ENCODE measurements at regions not wholly inside any gene's neighbourhood (a gene's known extent, or its start where the extent isn't known, plus 50 kb on each side); places are given as distances from the start of the nearest gene placed in this dataset.

DNA sequence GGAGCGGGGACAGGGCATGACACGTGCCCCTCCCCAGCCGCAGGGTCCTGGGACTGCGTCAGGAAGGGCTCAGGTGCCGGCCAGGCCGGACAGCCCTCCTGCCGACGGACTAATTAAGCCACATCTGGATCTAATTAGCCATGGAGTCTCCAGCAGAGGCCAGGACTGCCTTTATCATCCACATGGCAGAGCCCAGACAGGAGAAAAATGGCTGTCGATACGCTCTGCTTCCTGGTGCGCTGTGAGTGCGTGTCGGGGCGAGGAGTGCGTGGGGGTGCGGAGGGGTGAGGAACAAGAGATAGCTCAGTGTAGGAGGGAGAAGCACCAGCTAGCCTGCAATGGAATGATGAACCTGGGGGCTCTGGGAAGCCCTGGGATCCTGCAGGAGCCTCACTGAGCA, 218.8 kb downstream of the IRF8 start:
- DNase-seq (ENCODE audit: low spot score in 2 of 2), result peak in 1 of 2 donors; percentile 16
- Histone ChIP-seq H3K4me3 (no peak overlapping the region), H3K9me3 (no peaks in the 10 kb centered on the region), H3K4me1 (no peaks in the 10 kb centered on the region), H3K27ac (no peak overlapping the region), H3K27me3 (peaks cover 63% of the 10 kb centered on the region), H3K36me3 (no peaks in the 10 kb centered on the region)
- WGBS, result 73% methylated on average over 16 of the region's 16 CpGs
- TF ChIP-seq EP300 (IDR thresholded peaks at IDR 0.05), result no peak
- no peak for TF ChIP-seq CTCF (IDR thresholded peaks at IDR 0.05)
- TF ChIP-seq POLR2AphosphoS5 (IDR thresholded peaks at IDR 0.05), result no peak
- TF ChIP-seq POLR2A (IDR thresholded peaks at IDR 0.05), result no peak

GRCh38 chr16:86118467-86119307, 219.7 kb downstream of the IRF8 start:
- Histone ChIP-seq H3K27ac (no peak overlapping the region), H3K27me3 (peaks cover 72% of the 10 kb centered on the region), H3K4me3 (no peak overlapping the region), H3K4me1 (no peaks in the 10 kb centered on the region), H3K9me3 (no peaks in the 10 kb centered on the region), H3K36me3 (no peaks in the 10 kb centered on the region)
- TF ChIP-seq POLR2AphosphoS5 (IDR thresholded peaks at IDR 0.05), result no peak
- no peak for TF ChIP-seq CTCF (IDR thresholded peaks at IDR 0.05)
- no peak for TF ChIP-seq EP300 (IDR thresholded peaks at IDR 0.05)
- no peak for TF ChIP-seq POLR2A (IDR thresholded peaks at IDR 0.05)
- DNase-seq (ENCODE audit: low spot score in 2 of 2), result peak in 1 of 2 donors; percentile 38
- WGBS, result 62% methylated on average over 12 of the region's 12 CpGs

GRCh38 chr16:86120201-86121192, 221.5 kb downstream of the IRF8 start:
- Histone ChIP-seq H3K27me3 (peaks cover 80% of the 10 kb centered on the region), H3K36me3 (no peaks in the 10 kb centered on the region), H3K9me3 (no peaks in the 10 kb centered on the region), H3K4me1 (no peaks in the 10 kb centered on the region), H3K4me3 (no peak overlapping the region), H3K27ac (no peak overlapping the region)
- TF ChIP-seq EP300 (IDR thresholded peaks at IDR 0.05) (no peak), CTCF (IDR thresholded peaks at IDR 0.05) (no peak), POLR2AphosphoS5 (IDR thresholded peaks at IDR 0.05) (no peak), POLR2A (IDR thresholded peaks at IDR 0.05) (no peak)
- peak in 1 of 2 donors; percentile 18 for DNase-seq (ENCODE audit: low spot score in 2 of 2)
- WGBS, result 50% methylated on average over 8 of the region's 8 CpGs

DNA sequence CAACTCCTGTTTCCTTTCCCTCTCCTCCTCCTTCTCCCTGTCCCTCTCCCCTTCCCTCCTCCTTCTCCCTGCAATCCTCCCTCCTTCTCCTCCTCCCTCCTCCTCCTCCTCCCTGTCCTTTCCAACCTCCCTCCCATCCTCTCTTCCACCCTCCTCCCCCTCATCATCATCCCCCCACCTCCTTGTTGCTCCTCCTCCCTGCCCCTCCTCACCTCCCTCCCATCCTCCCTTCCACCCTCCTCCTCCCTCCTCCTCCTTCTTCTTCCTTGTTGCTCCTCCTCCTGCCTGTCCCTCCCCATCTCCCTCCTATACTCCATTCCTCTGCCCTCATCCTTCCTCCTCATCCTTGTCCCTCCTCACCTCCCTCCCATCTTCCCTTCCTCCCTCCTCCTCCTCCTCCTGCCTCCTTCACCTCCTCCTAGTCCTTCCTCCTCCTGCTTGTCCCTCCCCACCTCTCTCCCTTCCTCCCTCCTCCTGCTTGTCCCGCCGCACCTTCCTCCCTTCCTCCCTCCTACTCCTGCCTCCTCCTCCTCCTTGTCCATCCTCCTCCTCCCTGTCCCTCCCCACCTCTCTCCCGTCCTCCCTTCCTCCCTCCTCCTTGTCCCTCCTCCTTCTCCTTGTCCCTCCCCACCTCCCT, 222.5 kb downstream of the IRF8 start:
- no peak for DNase-seq (ENCODE audit: low spot score in 2 of 2)
- Histone ChIP-seq H3K27ac (no peak overlapping the region), H3K9me3 (no peaks in the 10 kb centered on the region), H3K27me3 (peaks cover 83% of the 10 kb centered on the region), H3K4me1 (no peaks in the 10 kb centered on the region), H3K36me3 (no peaks in the 10 kb centered on the region), H3K4me3 (no peak overlapping the region)
- TF ChIP-seq CTCF (IDR thresholded peaks at IDR 0.05) (no peak), POLR2A (IDR thresholded peaks at IDR 0.05) (no peak), POLR2AphosphoS5 (IDR thresholded peaks at IDR 0.05) (no peak), EP300 (IDR thresholded peaks at IDR 0.05) (no peak)
- WGBS, result 49% methylated on average over 3 of the region's 3 CpGs
